ENCODE measurements at regions not wholly inside any gene's neighbourhood (a gene's known extent, or its start where the extent isn't known, plus 50 kb on each side); places are given as distances from the start of the nearest gene placed in this dataset.
"Not testable (repeated sequence)": the region's sequence is repeated elsewhere in the genome, so short reads cannot be mapped to it uniquely, and the experiment has no call there.

DNA sequence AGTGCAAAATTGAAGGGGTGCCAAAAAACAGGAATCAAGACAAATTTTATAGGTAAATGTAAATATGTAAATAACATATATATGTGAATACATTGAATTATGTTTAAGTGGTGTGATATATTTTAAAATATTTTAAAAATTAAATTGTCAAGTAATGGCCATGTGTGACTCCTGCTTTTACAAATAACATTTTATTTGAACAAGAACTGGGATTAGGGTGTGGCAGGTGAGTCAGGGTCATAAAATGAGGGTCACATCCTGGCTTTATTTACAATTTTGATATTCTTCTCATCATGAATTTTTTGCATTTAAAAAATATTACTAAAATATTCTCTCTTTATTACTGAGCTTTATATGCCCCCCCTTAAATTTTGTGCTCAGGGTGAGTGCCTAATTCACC, 601.1 kb upstream of the MAN1A1 start:
- no peak for DNase-seq (ENCODE audit: low spot score)
- H3K27me3 Mint-ChIP-seq (ENCODE audit: low read depth): peaks cover 2% of the 10 kb centered on the region
- H3K4me3 Mint-ChIP-seq (ENCODE audit: unreplicated experiment): no peak overlapping the region
- TF ChIP-seq, protein P1, sequence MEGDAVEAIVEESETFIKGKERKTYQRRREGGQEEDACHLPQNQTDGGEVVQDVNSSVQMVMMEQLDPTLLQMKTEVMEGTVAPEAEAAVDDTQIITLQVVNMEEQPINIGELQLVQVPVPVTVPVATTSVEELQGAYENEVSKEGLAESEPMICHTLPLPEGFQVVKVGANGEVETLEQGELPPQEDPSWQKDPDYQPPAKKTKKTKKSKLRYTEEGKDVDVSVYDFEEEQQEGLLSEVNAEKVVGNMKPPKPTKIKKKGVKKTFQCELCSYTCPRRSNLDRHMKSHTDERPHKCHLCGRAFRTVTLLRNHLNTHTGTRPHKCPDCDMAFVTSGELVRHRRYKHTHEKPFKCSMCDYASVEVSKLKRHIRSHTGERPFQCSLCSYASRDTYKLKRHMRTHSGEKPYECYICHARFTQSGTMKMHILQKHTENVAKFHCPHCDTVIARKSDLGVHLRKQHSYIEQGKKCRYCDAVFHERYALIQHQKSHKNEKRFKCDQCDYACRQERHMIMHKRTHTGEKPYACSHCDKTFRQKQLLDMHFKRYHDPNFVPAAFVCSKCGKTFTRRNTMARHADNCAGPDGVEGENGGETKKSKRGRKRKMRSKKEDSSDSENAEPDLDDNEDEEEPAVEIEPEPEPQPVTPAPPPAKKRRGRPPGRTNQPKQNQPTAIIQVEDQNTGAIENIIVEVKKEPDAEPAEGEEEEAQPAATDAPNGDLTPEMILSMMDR (IDR thresholded peaks at IDR 0.05): no peak
- H3K27ac Mint-ChIP-seq (ENCODE audit: unreplicated experiment): no peak overlapping the region
- H3K4me1 Mint-ChIP-seq (ENCODE audit: low read depth): no peaks in the 10 kb centered on the region
- H3K36me3 Mint-ChIP-seq (ENCODE audit: low read depth): no peaks in the 10 kb centered on the region
- peaks cover 4% of the 10 kb centered on the region for H3K9me3 Mint-ChIP-seq (ENCODE audit: low read depth)

DNA sequence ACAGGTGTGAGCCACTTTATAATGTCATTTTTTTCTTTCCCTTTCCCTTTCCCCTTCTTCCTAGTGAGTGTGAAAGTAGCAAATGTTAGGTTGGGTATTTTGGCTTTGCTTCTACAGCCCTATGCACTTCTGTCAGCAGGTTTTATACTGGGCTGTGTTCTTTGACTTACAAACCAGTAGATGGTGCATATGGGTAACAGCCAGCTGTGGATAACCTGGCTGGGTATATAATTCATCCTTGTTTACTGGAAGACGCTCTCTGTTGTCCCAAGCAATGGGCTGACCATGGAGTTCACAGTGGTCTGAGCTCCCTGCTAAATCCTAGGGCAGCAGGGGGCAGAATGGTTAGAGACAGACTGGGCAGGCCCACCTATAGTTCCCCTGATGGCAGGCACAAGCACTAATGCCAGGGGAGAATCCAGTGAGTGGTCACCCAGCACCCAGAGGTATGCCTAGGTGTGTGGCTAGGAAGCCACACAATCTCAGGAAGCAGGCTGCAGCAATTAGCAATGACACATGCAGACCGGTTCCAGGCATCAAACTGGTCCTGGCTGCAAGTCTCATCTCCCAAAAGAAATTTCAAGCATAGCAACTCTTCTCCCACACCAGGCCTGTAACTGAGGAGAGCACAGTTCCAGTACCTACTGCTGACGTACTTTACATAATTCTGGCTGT, 592.7 kb upstream of the MAN1A1 start:
- Mint-ChIP-seq H3K4me3 (ENCODE audit: unreplicated experiment) (no peak overlapping the region), H3K4me1 (ENCODE audit: low read depth) (no peaks in the 10 kb centered on the region), H3K9me3 (ENCODE audit: low read depth) (peaks cover 11% of the 10 kb centered on the region), H3K27ac (ENCODE audit: unreplicated experiment) (no peak overlapping the region), H3K27me3 (ENCODE audit: low read depth) (no peaks in the 10 kb centered on the region), H3K36me3 (ENCODE audit: low read depth) (no peaks in the 10 kb centered on the region)
- TF ChIP-seq, protein P1 (IDR thresholded peaks at IDR 0.05): no peak
- no peak for DNase-seq (ENCODE audit: low spot score)

- no peak for DNase-seq (ENCODE audit: low spot score)
- Mint-ChIP-seq H3K4me3 (ENCODE audit: unreplicated experiment) (no peak overlapping the region), H3K4me1 (ENCODE audit: low read depth) (no peaks in the 10 kb centered on the region), H3K36me3 (ENCODE audit: low read depth) (no peaks in the 10 kb centered on the region), H3K27me3 (ENCODE audit: low read depth) (no peaks in the 10 kb centered on the region), H3K27ac (ENCODE audit: unreplicated experiment) (no peak overlapping the region), H3K9me3 (ENCODE audit: low read depth) (peaks cover 11% of the 10 kb centered on the region)
- TF ChIP-seq, protein P1 (IDR thresholded peaks at IDR 0.05): no peak
Measured at GRCh38 chr6:119938752-119939151, 589.2 kb upstream of the MAN1A1 start.

DNA sequence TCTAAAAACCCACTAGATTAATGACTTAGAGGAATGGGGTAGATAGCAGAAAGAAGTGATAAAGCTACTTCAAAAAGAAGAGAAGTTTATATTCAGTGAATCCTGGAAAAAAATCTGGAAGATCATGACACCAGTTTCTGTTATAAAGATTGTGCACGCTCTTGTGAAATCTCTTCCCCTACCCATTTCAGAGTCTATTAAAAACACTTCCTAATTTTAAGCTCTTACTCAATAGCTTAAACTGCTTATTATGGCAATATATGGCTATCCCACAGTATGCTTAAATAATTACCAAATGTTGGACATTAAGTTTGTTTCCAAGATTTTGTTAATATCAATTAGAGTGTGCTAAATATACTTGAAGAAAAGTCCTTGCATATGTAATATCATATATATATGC, 585.3 kb upstream of the MAN1A1 start:
- H3K27me3 Mint-ChIP-seq (ENCODE audit: low read depth): no peaks in the 10 kb centered on the region
- TF ChIP-seq, protein P1 (IDR thresholded peaks at IDR 0.05): no peak
- H3K36me3 Mint-ChIP-seq (ENCODE audit: low read depth): no peaks in the 10 kb centered on the region
- H3K27ac Mint-ChIP-seq (ENCODE audit: unreplicated experiment): no peak overlapping the region
- no peak for DNase-seq (ENCODE audit: low spot score)
- H3K4me3 Mint-ChIP-seq (ENCODE audit: unreplicated experiment): no peak overlapping the region
- no peaks in the 10 kb centered on the region for H3K4me1 Mint-ChIP-seq (ENCODE audit: low read depth)
- peaks cover 11% of the 10 kb centered on the region for H3K9me3 Mint-ChIP-seq (ENCODE audit: low read depth)

DNA sequence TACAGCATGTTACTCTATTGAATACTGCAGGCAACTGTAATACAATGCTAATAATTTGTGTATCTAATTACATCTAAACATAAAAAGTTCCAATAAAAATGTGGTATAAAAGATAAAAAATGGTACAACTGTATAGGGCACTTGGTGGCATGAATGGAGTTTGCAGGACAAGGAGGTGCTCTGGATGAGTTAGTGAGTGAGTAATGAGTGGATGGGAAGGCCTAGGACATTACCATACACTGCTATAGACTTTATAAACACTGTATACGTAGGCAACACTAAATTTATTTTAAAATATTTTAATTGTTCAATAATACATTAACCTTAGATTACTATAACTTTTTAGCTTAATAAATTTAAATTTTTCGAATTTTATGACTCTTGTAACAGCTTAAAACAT, 579.6 kb upstream of the MAN1A1 start:
- Mint-ChIP-seq H3K27me3 (ENCODE audit: low read depth) (no peaks in the 10 kb centered on the region), H3K36me3 (ENCODE audit: low read depth) (no peaks in the 10 kb centered on the region), H3K4me3 (ENCODE audit: unreplicated experiment) (no peak overlapping the region), H3K4me1 (ENCODE audit: low read depth) (no peaks in the 10 kb centered on the region), H3K27ac (ENCODE audit: unreplicated experiment) (no peak overlapping the region), H3K9me3 (ENCODE audit: low read depth) (peaks cover 30% of the 10 kb centered on the region)
- TF ChIP-seq, protein P1 (IDR thresholded peaks at IDR 0.05): no peak
- DNase-seq (ENCODE audit: low spot score): no peak

- not testable (repeated sequence) for H3K4me3 Mint-ChIP-seq (ENCODE audit: unreplicated experiment); H3K27me3 Mint-ChIP-seq (ENCODE audit: low read depth); H3K36me3 Mint-ChIP-seq (ENCODE audit: low read depth)
Measured at GRCh38 chr6:119924888-119925287, 575.3 kb upstream of the MAN1A1 start.

More at GRCh38 chr6:119924888-119925287, 575.3 kb upstream of the MAN1A1 start:
- not testable (repeated sequence) for H3K27ac Mint-ChIP-seq (ENCODE audit: unreplicated experiment); DNase-seq (ENCODE audit: low spot score); H3K4me1 Mint-ChIP-seq (ENCODE audit: low read depth)
- H3K9me3 Mint-ChIP-seq (ENCODE audit: low read depth): peaks cover 65% of the 10 kb centered on the region

Measured in chondrocyte (in vitro differentiated cells).